ENCODE measurements at regions not wholly inside any gene's neighbourhood (a gene's known extent, or its start where the extent isn't known, plus 50 kb on each side); places are given as distances from the start of the nearest gene placed in this dataset.

DNA sequence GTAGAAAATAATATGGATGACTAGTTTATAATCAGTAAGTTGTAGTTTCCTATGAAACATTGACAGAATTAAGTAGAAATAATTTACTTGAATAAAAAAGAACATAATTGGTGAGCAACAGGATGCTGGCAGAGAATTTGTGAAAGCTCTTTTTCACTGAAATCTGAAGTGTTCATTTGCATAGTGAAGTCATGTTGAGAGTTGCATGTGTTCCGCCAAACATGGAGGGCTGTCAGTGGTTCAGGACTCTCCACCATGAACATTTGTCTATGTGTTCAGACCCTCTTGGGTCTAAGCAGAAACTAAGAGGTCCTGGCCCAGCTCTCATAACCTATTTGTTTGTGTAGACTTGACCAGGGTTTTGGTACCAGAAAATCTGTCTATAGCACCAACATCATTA lies 182.5 kb upstream of the LINC00305 start:
- Histone ChIP-seq H4K20me1 (ENCODE audit: insufficient read depth) (no peaks in the 10 kb centered on the region), H3K9ac (ENCODE audit: low read length) (no peak overlapping the region), H2AFZ (ENCODE audit: low read depth, low read length) (no peak overlapping the region), H3K27ac (ENCODE audit: low read length) (no peak overlapping the region), H3F3A (ENCODE audit: insufficient read depth, low read length, poor library complexity, severe bottlenecking) (no peaks in the 10 kb centered on the region), H3K4me2 (ENCODE audit: low read length) (no peak overlapping the region), H3K9me2 (ENCODE audit: insufficient read depth, low read length) (no peaks in the 10 kb centered on the region), H3K79me2 (replicated peaks; ENCODE audit: insufficient read depth, low read length) (no peaks in the 10 kb centered on the region), H3K9me3 (ENCODE audit: low read length) (no peaks in the 10 kb centered on the region), H3K36me3 (ENCODE audit: insufficient read depth, low read length) (no peaks in the 10 kb centered on the region), H3K27me3 (ENCODE audit: insufficient read depth, low read depth, low read length) (no peaks in the 10 kb centered on the region), H3K4me3 (ENCODE audit: low read length) (no peak overlapping the region)
- TF ChIP-seq, protein P1, sequence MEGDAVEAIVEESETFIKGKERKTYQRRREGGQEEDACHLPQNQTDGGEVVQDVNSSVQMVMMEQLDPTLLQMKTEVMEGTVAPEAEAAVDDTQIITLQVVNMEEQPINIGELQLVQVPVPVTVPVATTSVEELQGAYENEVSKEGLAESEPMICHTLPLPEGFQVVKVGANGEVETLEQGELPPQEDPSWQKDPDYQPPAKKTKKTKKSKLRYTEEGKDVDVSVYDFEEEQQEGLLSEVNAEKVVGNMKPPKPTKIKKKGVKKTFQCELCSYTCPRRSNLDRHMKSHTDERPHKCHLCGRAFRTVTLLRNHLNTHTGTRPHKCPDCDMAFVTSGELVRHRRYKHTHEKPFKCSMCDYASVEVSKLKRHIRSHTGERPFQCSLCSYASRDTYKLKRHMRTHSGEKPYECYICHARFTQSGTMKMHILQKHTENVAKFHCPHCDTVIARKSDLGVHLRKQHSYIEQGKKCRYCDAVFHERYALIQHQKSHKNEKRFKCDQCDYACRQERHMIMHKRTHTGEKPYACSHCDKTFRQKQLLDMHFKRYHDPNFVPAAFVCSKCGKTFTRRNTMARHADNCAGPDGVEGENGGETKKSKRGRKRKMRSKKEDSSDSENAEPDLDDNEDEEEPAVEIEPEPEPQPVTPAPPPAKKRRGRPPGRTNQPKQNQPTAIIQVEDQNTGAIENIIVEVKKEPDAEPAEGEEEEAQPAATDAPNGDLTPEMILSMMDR (IDR thresholded peaks at IDR 0.05; ENCODE audit: poor library complexity, severe bottlenecking) = no peak
- TF ChIP-seq, protein P2, sequence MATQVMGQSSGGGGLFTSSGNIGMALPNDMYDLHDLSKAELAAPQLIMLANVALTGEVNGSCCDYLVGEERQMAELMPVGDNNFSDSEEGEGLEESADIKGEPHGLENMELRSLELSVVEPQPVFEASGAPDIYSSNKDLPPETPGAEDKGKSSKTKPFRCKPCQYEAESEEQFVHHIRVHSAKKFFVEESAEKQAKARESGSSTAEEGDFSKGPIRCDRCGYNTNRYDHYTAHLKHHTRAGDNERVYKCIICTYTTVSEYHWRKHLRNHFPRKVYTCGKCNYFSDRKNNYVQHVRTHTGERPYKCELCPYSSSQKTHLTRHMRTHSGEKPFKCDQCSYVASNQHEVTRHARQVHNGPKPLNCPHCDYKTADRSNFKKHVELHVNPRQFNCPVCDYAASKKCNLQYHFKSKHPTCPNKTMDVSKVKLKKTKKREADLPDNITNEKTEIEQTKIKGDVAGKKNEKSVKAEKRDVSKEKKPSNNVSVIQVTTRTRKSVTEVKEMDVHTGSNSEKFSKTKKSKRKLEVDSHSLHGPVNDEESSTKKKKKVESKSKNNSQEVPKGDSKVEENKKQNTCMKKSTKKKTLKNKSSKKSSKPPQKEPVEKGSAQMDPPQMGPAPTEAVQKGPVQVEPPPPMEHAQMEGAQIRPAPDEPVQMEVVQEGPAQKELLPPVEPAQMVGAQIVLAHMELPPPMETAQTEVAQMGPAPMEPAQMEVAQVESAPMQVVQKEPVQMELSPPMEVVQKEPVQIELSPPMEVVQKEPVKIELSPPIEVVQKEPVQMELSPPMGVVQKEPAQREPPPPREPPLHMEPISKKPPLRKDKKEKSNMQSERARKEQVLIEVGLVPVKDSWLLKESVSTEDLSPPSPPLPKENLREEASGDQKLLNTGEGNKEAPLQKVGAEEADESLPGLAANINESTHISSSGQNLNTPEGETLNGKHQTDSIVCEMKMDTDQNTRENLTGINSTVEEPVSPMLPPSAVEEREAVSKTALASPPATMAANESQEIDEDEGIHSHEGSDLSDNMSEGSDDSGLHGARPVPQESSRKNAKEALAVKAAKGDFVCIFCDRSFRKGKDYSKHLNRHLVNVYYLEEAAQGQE (IDR thresholded peaks at IDR 0.05; ENCODE audit: borderline replicate concordance) = no peak
- TF ChIP-seq EZH2 (IDR thresholded peaks at IDR 0.05; ENCODE audit: borderline replicate concordance, insufficient read depth, low read length, poor library complexity, severe bottlenecking) (no peak), SMC3 (conservative IDR thresholded peaks at IDR 0.05; ENCODE audit: poor library complexity) (no peak), TAF1 (IDR thresholded peaks at IDR 0.05; ENCODE audit: low read depth) (no peak), MXI1 (conservative IDR thresholded peaks at IDR 0.05; ENCODE audit: poor library complexity, severe bottlenecking) (no peak), POLR2AphosphoS5 (IDR thresholded peaks at IDR 0.05) (no peak), EP300 (conservative IDR thresholded peaks at IDR 0.05; ENCODE audit: poor library complexity, severe bottlenecking) (no peak), RAD21 (conservative IDR thresholded peaks at IDR 0.05) (no peak)

DNA sequence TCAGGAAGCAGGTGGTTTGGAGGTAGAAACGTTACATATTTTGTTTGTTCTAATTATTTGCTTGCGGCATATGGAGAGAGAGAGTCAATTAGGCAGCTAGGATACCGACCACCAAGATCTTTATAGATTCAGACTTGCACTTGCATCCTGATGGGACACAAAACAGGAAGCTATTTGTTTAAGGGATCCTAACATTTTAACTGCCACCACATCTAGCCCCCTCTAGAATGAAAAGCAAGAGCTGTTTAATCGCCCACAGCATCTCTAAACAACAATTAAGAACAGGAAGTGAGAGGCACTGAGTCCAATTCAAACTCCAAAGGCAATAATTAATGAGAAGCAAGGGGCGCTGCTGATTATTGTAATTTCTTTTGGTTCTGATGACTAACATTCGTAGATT lies 182.0 kb upstream of the LINC00305 start:
- TF ChIP-seq SMC3 (conservative IDR thresholded peaks at IDR 0.05; ENCODE audit: poor library complexity) (no peak), EP300 (conservative IDR thresholded peaks at IDR 0.05; ENCODE audit: poor library complexity, severe bottlenecking) (no peak), EZH2 (IDR thresholded peaks at IDR 0.05; ENCODE audit: borderline replicate concordance, insufficient read depth, low read length, poor library complexity, severe bottlenecking) (no peak), RAD21 (conservative IDR thresholded peaks at IDR 0.05) (no peak), MXI1 (conservative IDR thresholded peaks at IDR 0.05; ENCODE audit: poor library complexity, severe bottlenecking) (no peak), TAF1 (IDR thresholded peaks at IDR 0.05; ENCODE audit: low read depth) (no peak), POLR2AphosphoS5 (IDR thresholded peaks at IDR 0.05) (no peak)
- TF ChIP-seq, protein P1 (IDR thresholded peaks at IDR 0.05; ENCODE audit: poor library complexity, severe bottlenecking) = no peak
- TF ChIP-seq, protein P2 (IDR thresholded peaks at IDR 0.05; ENCODE audit: borderline replicate concordance) = no peak
- H3K4me2 ChIP-seq (ENCODE audit: low read length) = no peak overlapping the region

More for the DNA sequence above, 182.0 kb upstream of the LINC00305 start:
- Histone ChIP-seq H3K9me2 (ENCODE audit: insufficient read depth, low read length) (no peaks in the 10 kb centered on the region), H3K9me3 (ENCODE audit: low read length) (no peaks in the 10 kb centered on the region), H3F3A (ENCODE audit: insufficient read depth, low read length, poor library complexity, severe bottlenecking) (no peaks in the 10 kb centered on the region), H4K20me1 (ENCODE audit: insufficient read depth) (no peaks in the 10 kb centered on the region), H3K27ac (ENCODE audit: low read length) (no peak overlapping the region), H3K27me3 (ENCODE audit: insufficient read depth, low read depth, low read length) (no peaks in the 10 kb centered on the region), H3K79me2 (replicated peaks; ENCODE audit: insufficient read depth, low read length) (no peaks in the 10 kb centered on the region), H3K4me3 (ENCODE audit: low read length) (no peak overlapping the region), H3K36me3 (ENCODE audit: insufficient read depth, low read length) (no peaks in the 10 kb centered on the region), H2AFZ (ENCODE audit: low read depth, low read length) (no peak overlapping the region), H3K9ac (ENCODE audit: low read length) (no peak overlapping the region)

All from neural cell (in vitro differentiated cells).